Astrocyte (in vitro differentiated cells and primary cell): ENCODE measurements at regions not wholly inside any gene's neighbourhood (a gene's known extent, or its start where the extent isn't known, plus 50 kb on each side); places are given as distances from the start of the nearest gene placed in this dataset.

Source experiments
- CTCF ChIP-seq: IDR thresholded peaks from 2 replicates; pipeline ENCODE4 v1.5.1; 2011; ENCODE audit warnings: low read depth, mild to moderate bottlenecking, inconsistent platforms, low read length, moderate library complexity; ENCODE audit not compliant: insufficient read depth
- EZH2 ChIP-seq: IDR thresholded peaks from 2 replicates; pipeline ENCODE4 v1.6.1; 2012; ENCODE audit warnings: mild to moderate bottlenecking, low read length, inconsistent platforms; ENCODE audit not compliant: insufficient read depth

GRCh38 chr1:5156416-5157120 is 502.2 kb downstream of the AJAP1 start:
- TF ChIP-seq EZH2 (no peak), CTCF (no peak)
